Mesodermal cell (in vitro differentiated cells): ENCODE measurements at regions not wholly inside any gene's neighbourhood (a gene's known extent, or its start where the extent isn't known, plus 50 kb on each side); places are given as distances from the start of the nearest gene placed in this dataset.
"Not testable (repeated sequence)": the region's sequence is repeated elsewhere in the genome, so short reads cannot be mapped to it uniquely, and the experiment has no call there.

Experiments
- H3K27ac ChIP-seq: 2 replicates; pipeline ENCODE4 v1.7.0; 2013; ENCODE audit warnings: mild to moderate bottlenecking, low read depth, low read length, moderate library complexity; ENCODE audit not compliant: severe bottlenecking
- H3K36me3 ChIP-seq: 2 replicates; pipeline ENCODE4 v1.7.1; 2013; ENCODE audit warnings: mild to moderate bottlenecking, low read length, moderate library complexity; ENCODE audit not compliant: control insufficient read depth, insufficient read depth
- H3K4me1 ChIP-seq: one replicate; pipeline ENCODE4 v1.7.1; 2013; ENCODE audit warnings: mild to moderate bottlenecking, low read length; ENCODE audit not compliant: insufficient read depth, control insufficient read depth, poor library complexity, severe bottlenecking
- H3K4me3 ChIP-seq: 2 replicates; pipeline ENCODE4 v1.7.0; 2013; ENCODE audit warnings: low read length, control low read depth, mild to moderate bottlenecking; ENCODE audit not compliant: insufficient read depth, poor library complexity, severe bottlenecking; ENCODE audit errors: extremely low read depth
- H3K9me3 ChIP-seq: 2 replicates; pipeline ENCODE4 v1.7.1; 2013; ENCODE audit warnings: mild to moderate bottlenecking, low read length, moderate library complexity; ENCODE audit not compliant: control insufficient read depth
- WGBS, 2 experiments: methylation state at CpG; one replicate each; pipeline ENCODE4 v1.1.5; 2013; ENCODE audit warnings: missing lambda C conversion rate in 2 of 2; ENCODE audit not compliant: insufficient coverage in 2 of 2; 5-methylcytosine and 5-hydroxymethylcytosine counted together

DNA sequence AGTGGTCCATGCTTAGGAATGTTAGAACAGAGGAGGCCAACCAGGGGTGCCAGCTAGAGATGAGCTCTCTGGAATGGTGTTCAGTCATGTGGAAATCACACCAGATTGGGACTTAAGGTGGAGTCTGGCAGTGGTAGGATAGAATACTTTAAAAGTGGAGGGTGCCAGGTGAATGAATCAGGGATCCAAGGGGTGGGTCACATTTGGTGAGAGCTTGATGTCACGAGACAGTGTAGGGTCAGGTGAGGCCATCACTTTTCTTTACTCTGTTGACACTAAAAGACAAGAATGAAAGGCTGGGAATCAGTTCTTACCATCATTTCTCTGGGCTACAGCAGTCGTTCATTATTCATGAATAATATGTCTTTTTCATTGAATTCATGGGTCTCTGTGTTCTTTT is 73.8 kb upstream of the FAM153A start:
- H3K4me1 ChIP-seq, H3K9me3 ChIP-seq, H3K36me3 ChIP-seq, H3K4me3 ChIP-seq, H3K27ac ChIP-seq: not testable (repeated sequence)
- no CpG with 5 or more reads among the region's 2 CpGs for WGBS, 2 experiments

GRCh38 chr5:177847914-177848313 is 65.2 kb upstream of the FAM153A start:
- H3K27ac ChIP-seq, H3K4me1 ChIP-seq, H3K9me3 ChIP-seq, H3K36me3 ChIP-seq, H3K4me3 ChIP-seq: not testable (repeated sequence)
- WGBS, 2 experiments = no CpG with 5 or more reads among the region's 7 CpGs

DNA sequence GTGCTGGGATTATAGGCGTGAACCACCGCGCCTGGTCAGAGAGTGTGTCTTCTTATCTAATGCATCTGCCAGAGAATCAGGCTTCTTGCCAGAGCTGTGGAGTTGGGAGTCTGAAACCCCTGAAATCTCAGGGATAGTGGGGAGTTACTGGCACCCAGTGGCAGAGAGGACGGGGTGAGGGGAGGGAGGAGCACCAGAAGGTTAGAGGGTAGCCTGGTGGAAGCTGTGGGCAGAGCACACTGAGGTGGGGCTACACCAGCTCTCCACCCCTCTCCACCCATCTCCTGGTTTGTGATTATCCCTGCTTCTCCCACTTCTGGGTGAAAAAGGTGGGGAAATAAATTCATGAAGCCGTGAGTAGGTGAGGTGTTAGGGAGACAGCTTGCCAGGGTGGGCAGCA is 63.9 kb upstream of the FAM153A start:
- H3K9me3 ChIP-seq, H3K4me1 ChIP-seq, H3K36me3 ChIP-seq, H3K27ac ChIP-seq, H3K4me3 ChIP-seq: not testable (repeated sequence)
- WGBS, 2 experiments = no CpG with 5 or more reads among the region's 5 CpGs

- H3K4me1 ChIP-seq, H3K9me3 ChIP-seq, H3K4me3 ChIP-seq, H3K27ac ChIP-seq, H3K36me3 ChIP-seq: not testable (repeated sequence)
- 83 to 100% methylated on average over 1 of the region's 4 CpGs for WGBS, 2 experiments
Measured at GRCh38 chr5:177845906-177846305, 63.2 kb upstream of the FAM153A start.

GRCh38 chr5:177836191-177836590 is 53.5 kb upstream of the FAM153A start:
- H3K4me3 ChIP-seq, H3K27ac ChIP-seq, H3K9me3 ChIP-seq, H3K4me1 ChIP-seq, H3K36me3 ChIP-seq: not testable (repeated sequence)
- WGBS, 2 experiments = no CpG with 5 or more reads among the region's 5 CpGs
